ENCODE measurements at regions not wholly inside any gene's neighbourhood (a gene's known extent, or its start where the extent isn't known, plus 50 kb on each side); places are given as distances from the start of the nearest gene placed in this dataset.
"Not testable (repeated sequence)": the region's sequence is repeated elsewhere in the genome, so short reads cannot be mapped to it uniquely, and the experiment has no call there.

DNA sequence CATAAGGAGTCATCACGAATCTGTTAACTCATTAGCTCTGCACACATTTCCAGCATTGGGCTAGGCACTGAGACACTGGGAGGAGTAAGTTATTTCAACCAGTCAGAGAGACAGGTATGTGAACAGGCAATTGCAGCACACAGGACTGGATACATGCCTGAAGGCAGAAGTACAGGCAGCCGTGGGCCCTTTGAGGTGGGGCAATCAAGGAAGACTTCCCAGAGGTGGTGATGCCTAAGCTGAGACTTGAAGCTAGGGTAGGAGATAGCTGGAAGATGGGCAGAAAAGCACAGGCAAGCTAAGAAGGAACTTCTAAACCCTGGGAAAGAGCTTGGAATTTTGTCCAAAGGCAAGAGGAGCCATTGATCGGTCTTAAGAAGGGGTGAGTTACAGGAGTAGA is 249.7 kb downstream of the EMX2 start:
- no peak for TF ChIP-seq CTCF (IDR thresholded peaks at IDR 0.05)
- Histone ChIP-seq H3K27ac (no peak overlapping the region), H3K4me3 (no peak overlapping the region)
- no peak for DNase-seq (ENCODE audit: low spot score)

DNA sequence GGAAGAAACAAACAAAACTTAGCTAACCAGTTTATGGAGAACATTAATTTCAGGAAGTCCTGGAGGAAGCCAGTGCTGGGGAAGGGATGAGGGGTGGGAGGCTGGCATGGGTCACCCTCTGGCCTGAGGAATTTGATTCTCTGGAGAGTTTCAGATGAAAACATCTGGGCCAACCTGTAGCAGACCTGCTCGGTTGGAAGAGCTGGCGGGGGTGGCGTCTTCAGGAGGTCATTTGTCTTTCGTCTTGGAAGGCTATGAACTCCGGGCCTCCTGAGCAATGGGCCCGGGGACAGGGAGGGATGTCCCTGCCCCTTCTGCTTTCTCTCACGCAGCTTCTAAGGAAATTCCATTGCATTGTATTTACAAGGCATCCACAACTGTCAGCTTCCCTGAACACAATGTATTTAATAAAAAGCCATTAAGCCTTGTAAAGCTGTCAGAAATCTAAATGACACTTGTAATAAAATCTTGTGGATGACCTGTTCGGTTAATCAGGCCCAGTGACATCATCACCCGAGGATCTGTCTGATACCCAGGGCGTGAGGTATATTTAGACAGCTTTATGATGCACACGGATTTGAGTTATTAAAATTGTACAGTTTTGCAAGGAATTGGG is 250.5 kb downstream of the RAB11FIP2 start:
- TF ChIP-seq CTCF (IDR thresholded peaks at IDR 0.05), result no peak
- no peak for DNase-seq (ENCODE audit: low spot score)

DNA sequence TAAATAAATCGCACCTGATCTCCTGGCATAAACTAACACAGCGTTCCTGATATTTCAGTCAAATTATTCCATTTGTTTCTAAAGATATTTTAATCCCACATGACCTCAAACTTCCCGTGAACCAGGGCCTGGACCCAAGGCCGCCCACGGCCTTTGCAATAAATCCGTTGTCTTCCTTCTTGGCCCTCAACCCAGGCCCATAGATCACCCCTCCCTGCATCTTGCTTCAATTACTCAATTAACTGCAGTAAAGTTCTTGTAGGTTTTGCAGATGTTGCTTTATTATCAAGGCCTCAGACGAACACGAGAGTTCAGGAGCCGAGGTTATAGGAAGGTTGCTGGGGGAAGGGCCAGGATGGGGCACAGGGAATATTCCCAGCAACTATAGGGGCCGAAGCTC is 249.4 kb downstream of the RAB11FIP2 start:
- DNase-seq (ENCODE audit: low spot score), result no peak
- Histone ChIP-seq H3K27ac (no peak overlapping the region), H3K4me3 (no peak overlapping the region)
- TF ChIP-seq CTCF (IDR thresholded peaks at IDR 0.05), result no peak

More for the DNA sequence above, 250.5 kb downstream of the RAB11FIP2 start:
- Histone ChIP-seq H3K4me3 (no peak overlapping the region), H3K27ac (no peak overlapping the region)

GRCh38 chr10:117801691-117802090 is 245.1 kb downstream of the RAB11FIP2 start:
- Histone ChIP-seq H3K27ac (no peak overlapping the region), H3K4me3 (no peak overlapping the region)
- no peak for DNase-seq (ENCODE audit: low spot score)
- no peak for TF ChIP-seq CTCF (IDR thresholded peaks at IDR 0.05)

DNA sequence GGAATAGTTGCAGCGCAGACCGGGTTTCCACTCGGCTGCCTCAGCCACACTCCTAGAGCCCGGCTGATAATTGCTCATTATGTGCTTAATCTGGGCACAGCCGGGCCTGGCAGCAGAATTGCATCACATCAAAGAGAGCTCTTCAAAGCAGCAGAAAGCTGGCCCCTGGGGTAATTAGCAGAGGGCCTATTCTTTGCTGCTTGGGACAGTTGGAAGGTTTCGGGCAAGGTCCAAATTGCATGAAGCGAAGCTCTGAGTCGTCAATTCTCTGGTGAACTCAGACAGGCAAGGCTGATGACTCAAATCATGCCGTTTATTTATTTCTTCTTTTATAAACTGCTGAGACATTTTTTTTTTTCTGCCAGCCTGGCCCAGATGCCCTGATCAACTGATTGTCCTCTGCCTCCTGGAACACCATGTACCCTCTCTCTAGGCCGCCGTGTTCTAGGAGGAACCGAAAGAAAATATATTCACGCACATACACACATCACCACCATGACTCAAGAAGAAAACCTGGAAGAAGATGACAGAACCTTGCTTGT is 242.2 kb downstream of the RAB11FIP2 start:
- no peak for TF ChIP-seq CTCF (IDR thresholded peaks at IDR 0.05)
- no peak overlapping the region for H3K27ac ChIP-seq
- no peak for DNase-seq (ENCODE audit: low spot score)
- H3K4me3 ChIP-seq, result no peak overlapping the region

DNA sequence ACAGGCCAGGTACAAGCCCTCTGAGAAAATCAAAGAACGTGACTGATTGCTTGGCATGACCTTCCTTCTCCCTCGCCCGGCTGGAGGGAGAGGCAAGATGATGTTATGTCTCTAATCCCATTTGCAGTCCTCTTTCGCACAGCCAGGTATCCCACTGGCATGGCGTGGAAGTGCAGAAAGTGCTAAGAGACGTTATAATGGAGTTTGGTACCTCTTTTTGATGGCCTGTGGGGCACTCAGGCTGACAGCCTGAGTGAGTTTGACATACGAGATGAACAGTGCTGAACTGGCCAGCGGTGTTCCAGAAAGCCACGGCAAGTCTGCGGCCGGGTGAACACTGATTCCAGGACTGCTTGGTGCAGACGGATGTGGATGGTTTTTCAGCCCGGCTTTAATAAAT is 241.6 kb downstream of the RAB11FIP2 start:
- no peak for TF ChIP-seq CTCF (IDR thresholded peaks at IDR 0.05)
- Histone ChIP-seq H3K27ac (no peak overlapping the region), H3K4me3 (no peak overlapping the region)
- DNase-seq (ENCODE audit: low spot score), result no peak

- H3K27ac ChIP-seq, result no peak overlapping the region
- no peak for TF ChIP-seq CTCF (IDR thresholded peaks at IDR 0.05)
- DNase-seq (ENCODE audit: low spot score), result no peak
These were observed 239.3 kb downstream of the RAB11FIP2 start for GRCh38 chr10:117807441-117807840.

DNA sequence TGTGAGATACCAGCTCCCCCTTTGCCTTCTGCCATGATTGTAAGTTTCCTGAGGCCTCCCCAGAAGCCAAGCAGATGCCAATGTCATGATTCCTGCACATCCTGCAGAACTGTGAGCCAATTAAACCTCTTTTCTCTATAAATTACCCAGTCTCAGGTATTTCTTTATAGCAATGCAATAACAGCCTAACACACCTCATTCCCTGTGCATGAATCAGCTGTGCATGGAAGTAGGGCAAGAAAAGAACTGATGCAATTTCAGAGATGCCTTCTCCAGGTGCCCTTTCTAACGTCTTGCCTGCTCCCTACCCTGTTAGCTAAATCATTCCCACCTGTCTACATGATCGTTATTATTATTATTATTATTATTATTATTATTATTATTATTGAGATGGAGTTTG is 230.9 kb downstream of the RAB11FIP2 start:
- not testable (repeated sequence) for H3K4me3 ChIP-seq; DNase-seq (ENCODE audit: low spot score); H3K27ac ChIP-seq

More at GRCh38 chr10:117807441-117807840, 239.3 kb downstream of the RAB11FIP2 start:
- H3K4me3 ChIP-seq, result no peak overlapping the region

All from coronary artery (tissue), 2 donors.